A549 (cell line): ENCODE measurements at regions not wholly inside any gene's neighbourhood (a gene's known extent, or its start where the extent isn't known, plus 50 kb on each side); places are given as distances from the start of the nearest gene placed in this dataset.
A peak's percentile ranks its signal among the peaks of the same experiment; 100 is the strongest.

Experiments
- ATAC-seq, 2 experiments: fragments of 200-7000 bp in 1 of 2; fragments of >200 bp in 1 of 2; cut with Nextera tagmentation in 1 of 2; cut with Tn5 transposase in 1 of 2; 3 replicates each; pipeline versions ENCODE4 v1.8.0 to v1.9.1; 2018 to 2020; ENCODE audit warnings: mild to moderate bottlenecking in 1 of 2, moderate library complexity in 1 of 2
- CTCF ChIA-PET: fragments of 300-600 bp; sonication (Branson Sonifier 250); formaldehyde crosslinking; extraction: SDS; loops from one replicate; lab custom pipeline; 2021; ENCODE audit warnings: antibody characterized with exemption, inconsistent platforms; lab: Yijun Ruan, JAX
- POLR2A ChIA-PET: fragments of 350-600 bp; formaldehyde crosslinking; extraction: SDS; loops from one replicate; lab custom pipeline; 2021; ENCODE audit warnings: antibody characterized with exemption, inconsistent platforms; lab: Yijun Ruan, JAX
- DNase-seq, 2 experiments: peaks; one replicate each; pipeline versions ENCODE4 v3.0.0 to v3.0.0-alpha.2; 2011 to 2016; ENCODE audit warnings: low read depth in 1 of 2, low spot score in 1 of 2
- FAIRE-seq: peaks from 2 replicates; lab custom pipeline; 2011; peaks lifted over from hg19 to GRCh38; lab: Jason Lieb, UNC
- H3K27ac ChIP-seq, 2 experiments: fragments of >200 bp; sonication (Bioruptor Twin); formaldehyde crosslinking; 3 replicates each; pipeline ENCODE4 v1.5.1; 2016 to 2017
- H3K4me1 ChIP-seq: fragments of >200 bp; sonication (Bioruptor Twin); formaldehyde crosslinking; 3 replicates; pipeline ENCODE4 v1.6.1; 2016
- H3K4me2 ChIP-seq: fragments of >200 bp; sonication (Bioruptor Twin); formaldehyde crosslinking; 3 replicates; pipeline ENCODE4 v1.6.1; 2016
- H3K4me3 ChIP-seq: fragments of >200 bp; sonication (Bioruptor Twin); formaldehyde crosslinking; 3 replicates; pipeline ENCODE4 v1.5.1; 2016
- H3K9me3 ChIP-seq: fragments of >200 bp; sonication (Bioruptor Twin); formaldehyde crosslinking; 3 replicates; pipeline ENCODE4 v1.6.1; 2016
- E2F6 ChIP-seq: IDR thresholded peaks from 2 replicates; pipeline ENCODE4 v1.6.1; 2012; ENCODE audit warnings: low read depth, borderline replicate concordance
- EHF ChIP-seq: fragments of 250-450 bp; sonication (Bioruptor Pico); IDR thresholded peaks from 2 replicates; pipeline ENCODE4 v1.5.0; 2020; ENCODE audit warnings: mild to moderate bottlenecking
- ESRRA ChIP-seq: fragments of 150-350 bp; IDR thresholded peaks from 2 replicates; pipeline ENCODE4 v1.6.1; 2014; ENCODE audit warnings: mild to moderate bottlenecking, low read length, borderline replicate concordance
- HDAC2 ChIP-seq: fragments of 200-600 bp; sonication (generic); IDR thresholded peaks from 2 replicates; pipeline ENCODE4 v1.6.1; 2016
- HES2 ChIP-seq: fragments of >200 bp; sonication (Bioruptor Twin); formaldehyde crosslinking; IDR thresholded peaks from 2 replicates; pipeline ENCODE4 v1.6.1; 2016
- HMGXB4 ChIP-seq: fragments of 250-450 bp; sonication (Bioruptor Pico); IDR thresholded peaks from 2 replicates; pipeline ENCODE4 v1.5.0; 2021; ENCODE audit warnings: mild to moderate bottlenecking, moderate library complexity, borderline replicate concordance
- JUNB ChIP-seq: fragments of >200 bp; sonication (Bioruptor Twin); formaldehyde crosslinking; IDR thresholded peaks from 2 replicates; pipeline ENCODE4 v1.6.1; 2016
- MAFK ChIP-seq: fragments of 450-650 bp; IDR thresholded peaks from 2 replicates; pipeline ENCODE4 v1.6.1; 2014; ENCODE audit not compliant: partially characterized antibody
- MAZ ChIP-seq: fragments of 150-350 bp; IDR thresholded peaks from 2 replicates; pipeline ENCODE4 v1.6.1; 2014; ENCODE audit warnings: antibody characterized with exemption, low read depth, low read length, borderline replicate concordance
- NR3C1 ChIP-seq: fragments of >200 bp; sonication (Bioruptor Twin); formaldehyde crosslinking; IDR thresholded peaks from 3 replicates; pipeline ENCODE4 v1.6.1; 2017
- PBX3 ChIP-seq: IDR thresholded peaks from 2 replicates; pipeline ENCODE4 v1.6.1; 2012
- REST ChIP-seq: fragments of 200-600 bp; sonication (generic); IDR thresholded peaks from 2 replicates; pipeline ENCODE4 v1.6.1; 2016; ENCODE audit warnings: antibody characterized with exemption, mild to moderate bottlenecking, moderate library complexity
- SREBF2 ChIP-seq: fragments of 450-650 bp; IDR thresholded peaks from 2 replicates; pipeline ENCODE4 v1.6.1; 2014; ENCODE audit warnings: mild to moderate bottlenecking, moderate library complexity
- WGBS: methylation state at CpG from one replicate; pipeline ENCODE4 v1.1.6; 2017; ENCODE audit errors: missing lambda C conversion rate; 5-methylcytosine and 5-hydroxymethylcytosine counted together
- TF ChIP-seq, protein P1 (sequence below): fragments of 150-350 bp; IDR thresholded peaks from 2 replicates; pipeline ENCODE4 v1.6.1; 2014; ENCODE audit warnings: low read depth, mild to moderate bottlenecking, low read length
- TF ChIP-seq, protein P2 (sequence below): fragments of >200 bp; sonication (Bioruptor Twin); formaldehyde crosslinking; IDR thresholded peaks from 3 replicates; pipeline ENCODE4 v1.6.1; 2016

- TF ChIP-seq REST: no peak
- no peak for TF ChIP-seq SREBF2
- TF ChIP-seq EHF (CRISPR knock-in tag): no peak
- TF ChIP-seq MAZ: no peak
Measured at GRCh38 chr3:151943539-151943938, 70.1 kb downstream of the SUCNR1 start (continued).

DNA sequence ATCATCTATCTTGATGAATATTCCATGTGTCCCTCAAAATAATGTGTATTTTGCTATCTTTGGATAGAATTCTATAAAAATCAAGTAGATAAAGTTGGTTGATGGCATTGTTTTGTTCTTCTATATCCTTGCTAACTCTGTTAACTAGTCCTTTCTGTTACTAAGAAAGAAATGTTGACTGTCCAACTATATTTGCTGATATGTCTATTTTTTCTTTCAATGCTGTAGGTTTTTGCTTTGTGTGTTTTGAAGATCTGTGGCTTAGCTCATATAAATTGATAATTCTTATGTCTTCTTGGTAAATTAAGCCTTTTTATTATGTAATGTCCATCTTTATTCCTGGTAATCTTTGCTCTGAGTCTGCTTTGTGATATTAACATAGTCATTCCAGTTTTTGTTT lies 70.9 kb downstream of the SUCNR1 start:
- ChIA-PET POLR2A (no interaction called here), CTCF (no interaction called here)
- TF ChIP-seq MAFK (peak; percentile 65), NR3C1 (no peak), HMGXB4 (CRISPR knock-in tag) (no peak)
- TF ChIP-seq, protein P1, sequence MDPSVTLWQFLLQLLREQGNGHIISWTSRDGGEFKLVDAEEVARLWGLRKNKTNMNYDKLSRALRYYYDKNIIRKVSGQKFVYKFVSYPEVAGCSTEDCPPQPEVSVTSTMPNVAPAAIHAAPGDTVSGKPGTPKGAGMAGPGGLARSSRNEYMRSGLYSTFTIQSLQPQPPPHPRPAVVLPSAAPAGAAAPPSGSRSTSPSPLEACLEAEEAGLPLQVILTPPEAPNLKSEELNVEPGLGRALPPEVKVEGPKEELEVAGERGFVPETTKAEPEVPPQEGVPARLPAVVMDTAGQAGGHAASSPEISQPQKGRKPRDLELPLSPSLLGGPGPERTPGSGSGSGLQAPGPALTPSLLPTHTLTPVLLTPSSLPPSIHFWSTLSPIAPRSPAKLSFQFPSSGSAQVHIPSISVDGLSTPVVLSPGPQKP: no peak
- TF ChIP-seq, all 56 proteins: peak for 1
- ATAC-seq: no peak
- DNase-seq: no peak
- no peak overlapping the region for H3K4me3 ChIP-seq
- no peaks in the 10 kb centered on the region for H3K4me1 ChIP-seq
- H3K4me2 ChIP-seq: no peak overlapping the region
- no peaks in the 10 kb centered on the region for H3K9me3 ChIP-seq
- no peak overlapping the region for H3K27ac ChIP-seq
- no peak for FAIRE-seq

DNA sequence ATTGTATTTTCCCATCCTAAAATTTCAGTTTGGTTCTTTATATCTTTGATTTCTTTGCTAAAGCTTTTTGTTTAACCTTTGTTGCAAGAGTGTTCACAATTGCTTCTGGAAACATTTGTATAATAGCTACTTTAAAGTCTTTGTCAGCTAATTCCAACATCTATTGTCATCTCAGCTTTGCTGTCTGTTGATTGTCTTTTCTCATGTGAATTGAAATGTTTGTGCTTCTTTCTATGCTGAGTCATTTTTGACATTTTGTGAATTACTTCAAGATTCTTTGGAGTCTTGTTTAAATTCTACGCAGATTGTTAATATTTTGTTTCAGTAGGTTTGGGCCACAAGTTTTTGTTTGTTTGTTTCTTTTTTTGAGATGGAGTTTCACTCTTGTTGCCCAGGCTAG lies 73.2 kb downstream of the SUCNR1 start:
- POLR2A ChIA-PET: no interaction called here
- no peak overlapping the region for H3K4me2 ChIP-seq
- H3K4me1 ChIP-seq: no peaks in the 10 kb centered on the region
- no peak for FAIRE-seq
- no peak for ATAC-seq
- no peak overlapping the region for H3K4me3 ChIP-seq
- WGBS: 86% methylated on average over 1 of the region's 1 CpG
- no peak overlapping the region for H3K27ac ChIP-seq
- CTCF ChIA-PET: no interaction called here
- TF ChIP-seq E2F6: no peak
- no peak for TF ChIP-seq HDAC2
- no peak for TF ChIP-seq JUNB
- TF ChIP-seq HMGXB4 (CRISPR knock-in tag): no peak
- TF ChIP-seq ESRRA: no peak
- no peak for TF ChIP-seq HES2
- no peak for TF ChIP-seq PBX3
- TF ChIP-seq, protein P2, sequence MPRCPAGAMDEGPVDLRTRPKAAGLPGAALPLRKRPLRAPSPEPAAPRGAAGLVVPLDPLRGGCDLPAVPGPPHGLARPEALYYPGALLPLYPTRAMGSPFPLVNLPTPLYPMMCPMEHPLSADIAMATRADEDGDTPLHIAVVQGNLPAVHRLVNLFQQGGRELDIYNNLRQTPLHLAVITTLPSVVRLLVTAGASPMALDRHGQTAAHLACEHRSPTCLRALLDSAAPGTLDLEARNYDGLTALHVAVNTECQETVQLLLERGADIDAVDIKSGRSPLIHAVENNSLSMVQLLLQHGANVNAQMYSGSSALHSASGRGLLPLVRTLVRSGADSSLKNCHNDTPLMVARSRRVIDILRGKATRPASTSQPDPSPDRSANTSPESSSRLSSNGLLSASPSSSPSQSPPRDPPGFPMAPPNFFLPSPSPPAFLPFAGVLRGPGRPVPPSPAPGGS: no peak
- DNase-seq: no peak
- no peaks in the 10 kb centered on the region for H3K9me3 ChIP-seq
